GM21528 (cell line): ENCODE measurements at regions not wholly inside any gene's neighbourhood (a gene's known extent, or its start where the extent isn't known, plus 50 kb on each side); places are given as distances from the start of the nearest gene placed in this dataset.
"Not testable (repeated sequence)": the region's sequence is repeated elsewhere in the genome, so short reads cannot be mapped to it uniquely, and the experiment has no call there.

ENCODE experiments used
- ATAC-seq: cut with Tn5 transposase; IDR thresholded peaks from one replicate; pipeline ENCODE4 v1.9.1; 2021; ENCODE audit warnings: mild to moderate bottlenecking, moderate library complexity; ENCODE audit not compliant: unreplicated experiment, low FRiP score

GRCh38 chr4:103499094-103499493, 220.7 kb downstream of the TACR3 start:
- no peak for ATAC-seq

- ATAC-seq = peak; percentile 83
Observed at GRCh38 chr4:103498161-103499070, 221.4 kb downstream of the TACR3 start.

GRCh38 chr4:103497692-103498091, 222.1 kb downstream of the TACR3 start:
- peak; percentile 33 for ATAC-seq

- ATAC-seq = no peak
Observed at GRCh38 chr4:103496800-103497199, 223.0 kb downstream of the TACR3 start.

- ATAC-seq = no peak
Observed at GRCh38 chr4:103493450-103494159, 226.2 kb downstream of the TACR3 start.

- ATAC-seq = not testable (repeated sequence)
Observed at GRCh38 chr4:103485296-103485695, 234.5 kb downstream of the TACR3 start.

GRCh38 chr4:103484521-103484920, 235.3 kb downstream of the TACR3 start:
- no peak for ATAC-seq

GRCh38 chr4:103482893-103483292, 236.9 kb downstream of the TACR3 start:
- no peak for ATAC-seq

- no peak for ATAC-seq
Observed at GRCh38 chr4:103482471-103482870, 237.3 kb downstream of the TACR3 start.

GRCh38 chr4:103478734-103479133, 241.1 kb downstream of the TACR3 start:
- ATAC-seq = no peak

GRCh38 chr4:103478210-103478609, 241.6 kb downstream of the TACR3 start:
- no peak for ATAC-seq

GRCh38 chr4:103457566-103457965, 259.4 kb upstream of the CENPE start:
- no peak for ATAC-seq

GRCh38 chr4:103451341-103451740, 253.2 kb upstream of the CENPE start:
- ATAC-seq = no peak

GRCh38 chr4:103450693-103451092, 252.6 kb upstream of the CENPE start:
- no peak for ATAC-seq

- no peak for ATAC-seq
Observed at GRCh38 chr4:103449296-103450023, 251.3 kb upstream of the CENPE start.

- no peak for ATAC-seq
Observed at GRCh38 chr4:103445377-103445776, 247.2 kb upstream of the CENPE start.

- ATAC-seq = no peak
Observed at GRCh38 chr4:103443324-103443723, 245.2 kb upstream of the CENPE start.

GRCh38 chr4:103429283-103429682, 231.1 kb upstream of the CENPE start:
- ATAC-seq = peak; percentile 78

- ATAC-seq = no peak
Observed at GRCh38 chr4:103425406-103425805, 227.3 kb upstream of the CENPE start.

- ATAC-seq = no peak
Observed at GRCh38 chr4:103424853-103425252, 226.7 kb upstream of the CENPE start.

- no peak for ATAC-seq
Observed at GRCh38 chr4:103423261-103423660, 225.1 kb upstream of the CENPE start.
